K562 (cell line): ENCODE measurements at regions not wholly inside any gene's neighbourhood (a gene's known extent, or its start where the extent isn't known, plus 50 kb on each side); places are given as distances from the start of the nearest gene placed in this dataset.

ENCODE experiments used
- CHD2 ChIP-seq: IDR thresholded peaks from 2 replicates; pipeline ENCODE4 v1.6.1; 2011; ENCODE audit warnings: low read depth, low read length
- HMG20A ChIP-seq: fragments of 450-650 bp; formaldehyde crosslinking; conservative IDR thresholded peaks from 2 replicates; pipeline ENCODE4 v1.4.0; 2020; ENCODE audit warnings: mild to moderate bottlenecking, mixed read lengths
- HNRNPUL1 ChIP-seq: fragments of 200-400 bp; formaldehyde crosslinking; IDR thresholded peaks from 2 replicates; pipeline ENCODE4 v1.6.1; 2017; ENCODE audit warnings: low read length
- MYNN ChIP-seq, 2 experiments: sonication (generic); formaldehyde crosslinking in 1 of 2; IDR thresholded peaks; 2 replicates each; pipeline versions ENCODE4 v1.5.0 to v1.6.1; 2016 to 2020; ENCODE audit warnings: antibody characterized with exemption in 1 of 2, missing genetic modification reagents in 1 of 2
- TCF7 ChIP-seq: sonication (generic); IDR thresholded peaks from 2 replicates; pipeline ENCODE4 v1.6.1; 2016; ENCODE audit warnings: antibody characterized with exemption, borderline replicate concordance

DNA sequence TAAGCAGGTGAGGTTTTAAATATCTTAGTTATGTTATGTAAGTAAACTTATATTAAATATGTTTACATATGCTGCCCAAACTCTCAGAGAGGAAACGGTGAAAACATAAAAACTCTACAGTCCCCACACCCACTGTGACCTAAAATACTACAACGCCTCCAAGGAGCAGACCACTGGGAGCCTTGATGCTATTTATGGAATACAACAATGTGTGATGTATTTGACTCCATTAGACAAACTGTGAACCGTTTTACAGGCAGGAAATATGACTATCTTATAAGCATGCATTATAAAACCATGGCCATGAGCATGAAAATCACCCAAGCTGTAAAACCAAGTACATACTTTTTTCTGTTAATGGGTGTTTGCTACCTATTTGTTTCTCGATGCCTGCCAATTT lies 379.5 kb upstream of the TBL1XR1 start:
- TF ChIP-seq CHD2 (no peak), HNRNPUL1 (no peak), HMG20A (no peak), MYNN (IDR thresholded peaks at IDR 0.05) (no peak), MYNN (CRISPR knock-in tag; IDR thresholded peaks at IDR 0.05) (no peak), TCF7 (no peak)
